KOPT-K1 (cell line): ENCODE measurements at regions not wholly inside any gene's neighbourhood (a gene's known extent, or its start where the extent isn't known, plus 50 kb on each side); places are given as distances from the start of the nearest gene placed in this dataset.
"Not testable (repeated sequence)": the region's sequence is repeated elsewhere in the genome, so short reads cannot be mapped to it uniquely, and the experiment has no call there.

ENCODE experiments used
- H3K27ac ChIP-seq: fragments of 200-600 bp; sonication (generic); 2 replicates; pipeline ENCODE4 v1.5.1; 2016; ENCODE audit warnings: antibody characterized with exemption, mild to moderate bottlenecking, low read depth, low read length; ENCODE audit not compliant: poor library complexity, severe bottlenecking
- H3K36me3 ChIP-seq: fragments of 200-600 bp; sonication (generic); 2 replicates; pipeline ENCODE4 v1.5.1; 2017; ENCODE audit warnings: antibody characterized with exemption, mild to moderate bottlenecking, low read length, moderate library complexity; ENCODE audit not compliant: insufficient read depth
- H3K9me3 ChIP-seq: fragments of 200-600 bp; sonication (generic); 2 replicates; pipeline ENCODE4 v1.5.1; 2017; ENCODE audit warnings: antibody characterized with exemption, low read length, mild to moderate bottlenecking; ENCODE audit not compliant: insufficient read depth, poor library complexity, severe bottlenecking

DNA sequence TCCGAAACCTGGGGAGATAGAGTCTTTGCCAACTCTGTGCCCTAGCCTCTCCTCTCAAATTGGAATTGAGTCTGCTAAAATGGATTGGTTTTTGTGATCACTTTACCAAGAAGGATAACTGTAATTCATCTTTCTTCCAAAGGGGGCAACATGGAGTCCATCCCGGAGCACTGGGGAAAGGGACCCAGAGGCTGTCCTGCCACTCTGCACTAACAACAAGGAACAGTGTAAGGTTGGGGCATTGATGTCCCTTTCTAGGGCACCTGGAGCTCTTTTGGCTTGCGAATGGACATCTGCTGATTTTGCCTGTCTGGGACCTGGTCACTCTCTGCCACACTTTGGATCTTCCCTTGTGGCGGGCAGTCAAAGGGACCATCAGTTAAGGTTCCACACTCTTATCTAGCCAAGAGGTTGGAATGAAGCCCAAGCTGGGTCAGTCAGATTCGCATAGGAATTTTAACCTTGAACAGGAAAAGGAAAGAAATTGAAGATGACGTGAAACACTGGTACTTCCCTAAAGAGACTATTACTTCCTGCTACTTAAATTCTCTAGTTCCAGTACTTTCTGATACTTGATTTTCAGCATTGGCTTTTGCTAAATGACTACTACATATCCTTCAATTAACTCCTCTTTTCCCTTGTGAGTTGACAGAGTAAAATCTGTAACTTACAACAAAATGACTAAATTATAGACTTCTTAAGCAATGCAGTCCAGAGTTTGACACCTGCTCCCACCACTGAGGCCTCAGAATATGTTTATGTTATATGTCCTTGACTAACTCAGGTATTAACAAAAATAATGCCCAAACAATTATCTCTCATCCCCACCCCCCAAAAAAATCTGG lies 64.7 kb upstream of the KLF7 start:
- H3K36me3 ChIP-seq, result no peaks in the 10 kb centered on the region
- H3K27ac ChIP-seq, result no peak overlapping the region
- H3K9me3 ChIP-seq, result no peaks in the 10 kb centered on the region

DNA sequence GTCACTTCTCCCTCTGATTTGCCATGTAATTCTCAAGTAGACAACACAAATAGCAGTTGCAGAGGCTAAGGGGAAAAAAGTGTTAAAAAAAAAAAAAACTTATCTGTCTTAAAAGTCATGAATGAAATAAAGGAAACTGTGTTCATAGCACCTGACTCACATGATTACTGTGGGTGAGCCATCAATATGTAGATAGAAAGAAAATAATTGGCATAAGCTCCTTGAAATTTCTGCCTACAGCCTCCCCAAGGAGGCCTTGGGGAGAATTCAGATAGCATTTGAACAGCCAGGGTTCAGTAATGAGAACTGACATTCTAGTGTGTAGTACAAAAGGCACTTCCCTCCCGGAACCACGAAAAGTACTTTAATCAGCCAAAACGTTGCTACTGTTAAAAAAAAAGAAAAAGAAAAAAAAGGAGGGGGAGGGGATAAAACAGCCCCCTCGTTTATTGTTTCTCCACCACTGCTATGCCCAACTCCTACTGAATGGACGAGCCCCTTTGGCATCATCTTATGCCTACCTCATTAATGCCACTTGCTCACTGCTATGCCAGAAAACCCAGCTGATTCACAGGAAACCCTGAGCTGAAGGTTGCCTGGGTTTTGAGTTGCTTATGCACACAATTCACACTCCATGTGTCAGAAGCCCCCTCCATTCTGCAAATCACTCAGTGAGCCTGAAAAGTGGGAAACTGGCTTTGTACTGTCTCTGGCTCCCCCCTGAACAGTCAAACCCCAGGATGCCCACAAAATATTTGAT lies 65.5 kb upstream of the KLF7 start:
- H3K27ac ChIP-seq, result no peak overlapping the region
- H3K9me3 ChIP-seq, result no peaks in the 10 kb centered on the region
- H3K36me3 ChIP-seq, result no peaks in the 10 kb centered on the region

DNA sequence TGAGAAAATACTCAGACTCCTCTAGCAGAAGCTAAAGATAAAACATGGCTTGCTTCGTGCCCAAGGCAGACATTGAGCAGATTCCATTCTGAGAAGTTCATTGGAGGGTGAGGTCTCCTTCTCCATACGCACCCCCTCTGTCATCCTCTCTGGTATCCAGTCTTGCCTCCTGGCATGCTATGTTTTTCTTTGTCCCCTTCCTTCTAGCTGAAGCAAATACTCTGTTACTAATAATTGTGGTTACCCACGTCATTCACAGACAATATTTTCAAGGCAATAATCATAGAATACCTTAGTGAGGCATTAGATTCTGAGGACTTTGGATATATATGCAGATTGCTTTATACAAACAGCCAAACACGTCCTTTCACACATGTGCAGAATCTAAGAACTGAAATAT lies 66.2 kb upstream of the KLF7 start:
- H3K27ac ChIP-seq, result no peak overlapping the region
- no peaks in the 10 kb centered on the region for H3K9me3 ChIP-seq
- H3K36me3 ChIP-seq, result no peaks in the 10 kb centered on the region

DNA sequence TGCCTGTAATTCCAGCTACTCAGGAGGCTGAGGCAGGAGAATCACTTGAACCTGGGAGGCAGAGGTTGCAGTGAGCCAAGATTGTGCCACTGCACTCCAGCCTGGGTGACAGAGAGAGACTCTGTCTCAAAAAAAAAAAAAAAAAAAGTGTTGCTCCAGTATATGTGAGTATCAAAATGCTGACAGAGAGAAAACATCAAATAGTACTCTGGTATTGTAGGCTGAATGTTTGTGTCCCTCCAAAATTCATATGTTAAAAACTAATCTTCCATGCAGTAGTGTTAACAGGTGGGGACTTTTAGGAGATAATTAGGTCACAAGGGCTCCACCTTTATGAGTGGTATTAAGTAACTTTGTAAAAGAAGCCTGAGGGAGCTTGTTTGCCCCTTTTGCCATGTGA lies 67.4 kb upstream of the KLF7 start:
- H3K27ac ChIP-seq, H3K36me3 ChIP-seq, H3K9me3 ChIP-seq: not testable (repeated sequence)

DNA sequence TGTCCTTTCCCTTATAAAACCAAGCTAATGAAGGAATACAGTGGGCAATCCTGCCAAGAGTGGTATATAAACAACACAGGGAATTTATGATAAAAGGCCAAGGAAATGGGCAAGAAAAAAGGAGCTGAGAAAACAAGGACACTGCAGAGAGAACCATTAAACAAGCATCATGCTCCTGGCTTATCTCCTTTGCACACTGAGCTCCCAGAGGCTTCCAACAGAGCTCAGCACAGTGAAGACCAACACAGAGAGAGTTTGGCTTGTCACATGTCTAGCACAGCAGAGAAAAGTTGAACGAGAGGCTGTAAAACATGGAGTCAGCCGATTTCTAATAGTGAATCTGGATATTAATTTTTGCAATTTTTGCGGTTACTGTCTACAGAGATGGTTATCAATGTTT lies 68.0 kb upstream of the KLF7 start:
- H3K9me3 ChIP-seq, result no peaks in the 10 kb centered on the region
- no peak overlapping the region for H3K27ac ChIP-seq
- H3K36me3 ChIP-seq, result no peaks in the 10 kb centered on the region

DNA sequence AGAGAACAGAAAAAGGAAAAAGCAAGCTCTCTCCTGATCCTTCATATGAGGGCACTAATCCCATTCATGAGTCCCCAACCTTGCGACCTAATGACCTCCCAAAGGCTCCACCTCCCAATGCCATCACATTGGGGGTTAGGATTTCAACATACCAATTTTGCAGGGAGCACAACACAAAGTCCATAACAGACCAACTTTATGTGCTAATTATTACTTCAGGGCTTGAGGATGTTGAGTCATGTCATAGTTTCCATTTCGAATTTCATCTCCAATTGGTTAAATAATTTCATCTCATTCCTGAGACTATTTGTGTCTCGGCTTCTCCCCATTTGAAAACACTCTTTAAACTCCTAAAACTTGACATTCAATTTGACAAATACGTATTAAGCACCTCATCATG lies 69.9 kb upstream of the KLF7 start:
- Histone ChIP-seq H3K9me3 (no peaks in the 10 kb centered on the region), H3K36me3 (no peaks in the 10 kb centered on the region), H3K27ac (no peak overlapping the region)

DNA sequence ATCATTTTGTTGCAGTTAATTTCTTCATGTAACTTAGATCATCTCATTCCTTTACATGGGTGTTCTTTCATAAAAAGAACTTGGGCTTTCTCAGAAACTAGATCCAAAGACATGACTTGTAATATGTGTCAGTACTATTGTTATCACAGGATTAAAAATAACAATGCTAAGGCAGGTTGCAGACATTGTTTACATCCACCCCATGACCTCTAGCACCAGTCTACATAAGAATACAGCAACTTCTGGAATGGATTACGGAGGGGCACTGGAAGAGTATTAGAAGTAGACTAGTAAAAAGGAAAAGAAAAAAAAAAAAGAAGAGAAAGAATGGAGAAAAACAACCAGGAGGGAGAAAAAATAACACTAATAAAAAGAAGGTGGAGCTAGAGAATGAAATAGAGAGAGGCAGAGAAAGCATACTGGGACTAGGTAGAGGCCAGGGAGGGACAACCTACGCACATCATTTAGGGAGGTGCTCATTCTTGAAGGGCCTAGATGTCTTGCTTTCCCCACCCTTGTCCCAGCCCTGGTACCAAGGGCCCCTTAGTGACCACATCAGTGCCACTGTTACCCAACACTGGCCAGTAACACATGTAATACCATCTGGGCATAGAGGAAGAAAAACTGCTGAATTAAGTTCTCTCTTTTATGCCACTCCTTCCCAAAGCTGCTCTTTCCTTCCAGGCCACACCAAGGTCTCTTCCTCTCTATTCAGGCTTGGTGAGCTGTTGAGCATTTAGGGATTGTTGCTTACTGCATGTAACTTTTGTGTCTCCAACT lies 70.6 kb upstream of the KLF7 start:
- Histone ChIP-seq H3K27ac (no peak overlapping the region), H3K9me3 (no peaks in the 10 kb centered on the region)

DNA sequence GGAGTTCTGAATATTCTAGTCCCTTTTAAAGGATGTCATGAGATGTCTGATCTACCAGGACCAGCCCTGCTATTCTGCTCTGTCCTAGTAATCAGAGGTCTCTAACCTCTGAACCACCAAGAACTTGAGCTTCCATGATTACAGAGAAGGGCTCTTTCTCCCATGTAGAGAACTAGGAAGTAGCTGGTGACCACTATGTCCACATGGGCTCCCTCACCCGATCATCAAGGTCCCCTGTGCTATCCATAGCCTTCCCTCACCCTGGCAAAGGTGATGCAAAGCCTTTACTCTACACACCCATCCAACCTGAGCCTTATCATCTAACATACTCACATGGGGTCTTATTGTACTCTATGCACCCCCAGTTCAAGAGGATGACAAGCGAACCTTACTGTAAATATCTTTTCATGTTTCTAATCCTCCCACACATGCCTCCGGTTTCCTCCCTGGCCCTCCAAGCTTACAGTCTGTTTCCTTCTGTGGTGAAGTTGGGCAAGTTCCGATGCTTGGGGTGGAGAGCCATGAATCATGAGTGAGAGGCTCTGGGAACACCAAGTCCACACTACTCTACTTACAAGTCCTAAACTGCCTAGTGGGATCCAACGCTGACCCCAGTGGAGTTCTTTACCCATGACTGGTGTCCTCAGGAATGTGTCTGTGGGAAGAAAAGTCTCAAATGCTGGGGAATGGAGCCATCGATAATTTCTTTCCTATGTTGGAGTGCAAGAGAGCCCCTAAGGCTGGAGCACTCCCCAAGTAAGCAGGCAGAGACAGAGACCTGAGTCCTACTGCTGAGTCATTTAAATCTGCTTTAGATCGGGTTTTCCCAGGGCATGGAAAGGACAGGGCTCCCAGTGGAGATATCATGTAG lies 73.3 kb upstream of the KLF7 start:
- H3K36me3 ChIP-seq, result no peaks in the 10 kb centered on the region
- H3K9me3 ChIP-seq, result no peaks in the 10 kb centered on the region
- H3K27ac ChIP-seq, result no peak overlapping the region

More for the DNA sequence above, 70.6 kb upstream of the KLF7 start:
- H3K36me3 ChIP-seq, result no peaks in the 10 kb centered on the region

DNA sequence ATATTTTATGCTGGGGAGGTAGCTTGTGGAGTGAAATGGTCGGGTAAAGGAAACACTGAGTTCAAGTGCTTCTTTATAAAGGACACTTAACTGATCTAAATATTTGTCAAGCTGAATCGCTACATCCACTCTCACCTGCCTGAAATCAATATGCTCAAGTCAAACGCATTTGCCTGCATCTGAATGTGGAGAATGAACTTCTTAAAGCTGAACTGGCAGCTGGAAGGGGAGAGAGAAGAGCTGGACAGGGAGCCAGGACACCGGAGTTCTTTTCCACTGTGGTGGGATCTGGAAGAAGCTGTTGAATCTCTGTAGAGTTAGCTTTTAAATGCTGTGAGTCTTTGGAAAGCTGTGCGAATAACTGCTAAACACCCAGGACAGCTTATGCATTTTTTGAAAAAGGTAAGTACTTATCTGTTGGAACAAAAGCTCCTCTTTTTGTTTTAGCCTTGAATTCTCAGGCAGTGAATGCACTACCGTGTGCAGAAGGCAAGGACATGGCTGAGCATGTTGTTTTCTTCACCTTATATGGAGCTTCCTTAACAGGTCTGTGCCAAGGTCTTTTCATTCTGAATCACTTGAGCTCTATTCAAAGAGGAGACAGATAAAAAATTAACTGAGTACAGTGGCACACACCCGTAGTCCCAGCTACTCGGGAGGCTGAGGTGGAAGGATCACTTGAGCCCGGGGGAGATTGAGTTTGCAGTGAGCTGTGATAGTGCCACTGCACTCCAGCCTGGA lies 74.2 kb upstream of the KLF7 start:
- Histone ChIP-seq H3K9me3 (no peaks in the 10 kb centered on the region), H3K27ac (no peak overlapping the region), H3K36me3 (no peaks in the 10 kb centered on the region)

DNA sequence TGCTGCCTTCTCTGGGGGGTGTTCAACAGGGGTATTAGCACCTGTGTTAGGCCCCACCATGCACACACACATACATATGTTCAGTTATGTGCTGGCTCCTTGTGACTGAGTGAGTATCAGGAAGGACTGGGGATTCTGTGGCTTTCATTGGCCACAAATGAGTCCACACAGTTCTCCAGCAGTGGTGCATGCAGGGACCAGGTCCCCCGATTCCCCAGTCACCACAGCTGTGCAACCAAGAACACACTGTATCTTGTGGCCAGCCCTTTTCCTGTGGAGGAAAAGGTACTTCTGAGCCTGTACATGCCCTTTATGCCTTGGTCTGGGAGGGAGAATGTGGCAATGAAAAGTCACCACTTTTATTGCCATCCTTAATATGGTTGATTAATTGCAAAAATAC lies 74.9 kb upstream of the KLF7 start:
- Histone ChIP-seq H3K9me3 (no peaks in the 10 kb centered on the region), H3K27ac (no peak overlapping the region), H3K36me3 (no peaks in the 10 kb centered on the region)

DNA sequence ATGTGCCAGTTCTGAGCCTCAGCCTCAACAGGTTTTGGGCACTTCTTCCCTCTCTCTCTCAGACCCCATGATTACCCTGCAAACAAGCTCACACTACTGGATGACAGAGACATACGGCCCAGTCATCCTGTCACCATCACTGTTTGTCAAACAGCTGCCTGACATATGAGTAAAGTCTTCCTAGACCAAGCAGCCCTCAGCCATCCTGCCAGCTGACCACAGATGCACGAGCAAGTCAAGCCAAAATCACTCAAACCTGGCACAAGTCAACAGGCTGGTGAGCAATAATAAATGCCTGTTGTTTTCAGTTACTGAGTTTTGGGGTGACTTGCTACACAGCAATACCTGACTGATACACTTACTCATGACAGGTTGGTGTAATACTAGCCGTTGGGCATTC lies 75.5 kb upstream of the KLF7 start:
- H3K36me3 ChIP-seq, result no peaks in the 10 kb centered on the region
- no peaks in the 10 kb centered on the region for H3K9me3 ChIP-seq
- H3K27ac ChIP-seq, result no peak overlapping the region

DNA sequence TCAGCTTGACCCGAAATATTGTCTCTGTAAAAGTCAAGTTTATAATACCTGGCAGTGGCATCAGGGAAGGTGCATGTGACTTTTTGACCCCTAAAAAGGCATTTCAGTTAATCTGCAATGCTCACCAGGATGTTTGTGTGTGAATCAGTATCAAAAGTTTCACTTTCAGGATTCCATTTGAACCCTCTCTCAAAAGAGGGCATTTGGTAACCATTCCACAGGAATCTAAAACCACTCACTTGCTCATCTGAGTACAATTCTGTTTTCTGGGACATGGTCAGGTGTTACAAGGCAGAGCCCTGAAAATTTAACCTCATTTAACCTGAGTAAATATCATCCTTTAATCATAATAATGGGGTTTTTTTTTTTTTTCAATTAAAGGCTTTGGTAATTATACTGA lies 77.9 kb upstream of the KLF7 start:
- H3K27ac ChIP-seq, result no peak overlapping the region
- H3K9me3 ChIP-seq, result no peaks in the 10 kb centered on the region
- H3K36me3 ChIP-seq, result no peaks in the 10 kb centered on the region

DNA sequence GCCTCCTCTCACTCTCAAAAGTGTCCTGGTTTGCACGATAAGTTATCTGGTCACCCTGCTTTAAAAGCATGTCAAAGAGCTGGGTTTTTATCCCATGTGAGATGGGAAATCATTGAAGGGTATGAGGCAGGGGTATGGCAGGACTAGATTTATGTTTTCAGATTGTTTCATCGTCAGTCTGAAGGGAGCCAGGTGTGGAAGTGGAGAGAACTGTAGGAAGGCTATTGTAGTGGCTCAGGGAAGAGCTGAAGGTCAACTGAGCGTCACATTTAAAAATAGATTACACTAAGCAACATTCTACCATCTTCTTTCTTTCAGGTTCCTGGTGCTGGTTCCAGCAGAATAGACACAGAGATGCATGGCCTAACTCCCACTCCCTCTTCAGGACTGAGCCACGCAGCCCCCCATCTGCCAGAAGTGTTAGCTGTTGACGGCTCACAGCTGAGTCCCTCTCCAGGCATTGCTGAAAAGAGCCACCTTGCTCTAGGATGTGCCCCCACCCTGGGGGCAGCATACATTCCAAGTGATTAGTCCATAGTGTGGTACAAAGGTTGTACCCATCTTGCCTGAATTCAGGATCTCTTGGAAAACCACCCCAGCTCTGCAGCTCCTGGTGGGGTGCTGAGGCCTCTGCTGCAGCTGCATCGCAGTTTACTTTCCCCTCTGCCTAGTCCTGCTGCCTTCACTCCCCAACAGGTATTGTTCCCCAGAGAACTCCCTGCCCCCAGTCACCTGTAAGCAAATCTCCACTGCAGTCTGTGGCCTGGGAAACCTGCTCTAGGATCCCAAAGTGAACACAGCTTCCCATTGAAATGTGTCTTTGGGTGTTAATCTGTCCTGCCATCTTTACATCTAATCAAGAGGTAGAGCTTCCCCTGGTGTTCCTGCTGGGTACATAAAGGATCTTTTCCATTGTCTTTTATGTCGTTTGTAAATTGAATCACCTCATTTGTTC lies 79.5 kb upstream of the KLF7 start:
- H3K36me3 ChIP-seq, result no peaks in the 10 kb centered on the region
- no peaks in the 10 kb centered on the region for H3K9me3 ChIP-seq
- H3K27ac ChIP-seq, result no peak overlapping the region
